Endothelial cell of umbilical vein (primary cell): ENCODE measurements at regions not wholly inside any gene's neighbourhood (a gene's known extent, or its start where the extent isn't known, plus 50 kb on each side); places are given as distances from the start of the nearest gene placed in this dataset.
"Not testable (repeated sequence)": the region's sequence is repeated elsewhere in the genome, so short reads cannot be mapped to it uniquely, and the experiment has no call there.

Experiments used
- BruUV-seq: library from RNA; stranded (reverse); fragments of 400-500 nt; replicated peaks from 2 replicates; lab custom pipeline; 2021; lab: Mats Ljungman, UMichigan
- CTCF ChIA-PET: fragments of 300-600, 350-600 bp; sonication (Branson Sonifier 250); formaldehyde crosslinking; loops from one replicate; lab custom pipeline; 2021; ENCODE audit warnings: antibody characterized with exemption, inconsistent platforms; lab: Charles Lee
- POLR2A ChIA-PET: fragments of 300-600, 350-600 bp; sonication (Branson Sonifier 250); formaldehyde crosslinking; loops from one replicate; lab custom pipeline; 2021; ENCODE audit warnings: antibody characterized with exemption, inconsistent platforms; lab: Charles Lee
- DNase-seq: peaks from one replicate; pipeline ENCODE4 v3.0.0-alpha.2; 2011; ENCODE audit warnings: low read depth, low spot score
- FAIRE-seq: peaks from 2 replicates; lab custom pipeline; 2011; peaks lifted over from hg19 to GRCh38; lab: Jason Lieb, UNC
- H2AFZ ChIP-seq: 2 replicates; pipeline ENCODE4 v1.6.0; 2012; ENCODE audit warnings: low read depth, low read length, control low read depth, inconsistent platforms
- H3K27ac ChIP-seq: 2 replicates; pipeline ENCODE4 v1.5.1; 2011; ENCODE audit warnings: low read depth, mild to moderate bottlenecking, control low read depth, low read length, moderate library complexity; ENCODE audit not compliant: insufficient read depth
- H3K27me3 ChIP-seq, 2 experiments: 2 replicates each; pipeline versions ENCODE4 v1.6.0 to v1.6.1; 2011; ENCODE audit warnings: low read length in 2 of 2, mixed read lengths in 1 of 2; ENCODE audit not compliant: control insufficient read depth in 2 of 2, insufficient read depth in 2 of 2
- H3K36me3 ChIP-seq, 2 experiments: 2 replicates in 1 of 2; 3 replicates in 1 of 2; pipeline ENCODE4 v1.5.1; 2011; ENCODE audit warnings: low read length in 2 of 2, mild to moderate bottlenecking in 1 of 2, moderate library complexity in 1 of 2; ENCODE audit not compliant: control insufficient read depth in 2 of 2, insufficient read depth in 2 of 2; ENCODE audit errors: extremely low read depth in 1 of 2
- H3K4me1 ChIP-seq: 3 replicates; pipeline ENCODE4 v1.5.1; 2011; ENCODE audit warnings: mild to moderate bottlenecking, low read length; ENCODE audit not compliant: control insufficient read depth, insufficient read depth; ENCODE audit errors: extremely low read depth
- H3K4me2 ChIP-seq: 2 replicates; pipeline ENCODE4 v1.6.1; 2011; ENCODE audit warnings: low read length, control low read depth, mixed read lengths; ENCODE audit not compliant: insufficient read depth
- H3K4me3 ChIP-seq, 3 experiments: fragments of 200-600 bp in 1 of 3; sonication (generic), shearing (Covaris generic) in 1 of 3; replicated peaks in 1 of 3; 2 replicates each; pipeline ENCODE4 v1.5.1; 2011 to 2016; ENCODE audit warnings: control low read depth in 3 of 3, low read length in 3 of 3, mild to moderate bottlenecking in 2 of 3, inconsistent platforms in 1 of 3, low read depth in 1 of 3, moderate library complexity in 1 of 3; ENCODE audit not compliant: insufficient read depth in 1 of 3
- H3K79me2 ChIP-seq: 2 replicates; pipeline ENCODE4 v1.6.0; 2012; ENCODE audit warnings: low read length, inconsistent platforms; ENCODE audit not compliant: control insufficient read depth, insufficient read depth
- H3K9ac ChIP-seq: replicated peaks from 2 replicates; pipeline ENCODE3; 2011; ENCODE audit warnings: low read length, control low read depth; ENCODE audit not compliant: insufficient read depth; ENCODE audit errors: extremely low read depth
- H3K9me1 ChIP-seq: replicated peaks from 3 replicates; pipeline ENCODE4 v1.6.0; 2011; ENCODE audit warnings: mild to moderate bottlenecking, low read length; ENCODE audit not compliant: control insufficient read depth, insufficient read depth; ENCODE audit errors: extremely low read depth
- H3K9me3 ChIP-seq: replicated peaks from 2 replicates; pipeline ENCODE4 v1.5.1; 2012; ENCODE audit warnings: low read length, inconsistent platforms; ENCODE audit not compliant: control insufficient read depth, insufficient read depth
- H4K20me1 ChIP-seq: replicated peaks from 2 replicates; pipeline ENCODE3; 2011; ENCODE audit warnings: mild to moderate bottlenecking, low read length; ENCODE audit not compliant: control insufficient read depth, insufficient read depth; ENCODE audit errors: extremely low read depth
- EZH2 ChIP-seq: IDR thresholded peaks from 2 replicates; pipeline ENCODE4 v1.6.1; 2012; ENCODE audit warnings: borderline replicate concordance, low read depth, mild to moderate bottlenecking, moderate library complexity, low read length, inconsistent platforms; ENCODE audit not compliant: severe bottlenecking
- FOS ChIP-seq: IDR thresholded peaks from 2 replicates; pipeline ENCODE4 v1.6.1; 2011; ENCODE audit warnings: mild to moderate bottlenecking, low read length, moderate library complexity, borderline replicate concordance; ENCODE audit not compliant: insufficient read depth
- GATA2 ChIP-seq: IDR thresholded peaks from 2 replicates; pipeline ENCODE4 v1.7.0; 2011; ENCODE audit warnings: low read depth, mild to moderate bottlenecking, moderate library complexity, mixed read lengths, low read length; ENCODE audit not compliant: insufficient read length, insufficient read depth
- JUN ChIP-seq: IDR thresholded peaks from 2 replicates; pipeline ENCODE4 v1.6.1; 2011; ENCODE audit warnings: borderline replicate concordance, low read depth; ENCODE audit not compliant: insufficient read length, insufficient read depth
- MYC ChIP-seq: IDR thresholded peaks from one replicate; pipeline ENCODE4 v1.6.1; 2011; ENCODE audit warnings: mild to moderate bottlenecking, low read depth, low read length
- POLR2A ChIP-seq: IDR thresholded peaks from 2 replicates; pipeline ENCODE4 v1.6.1; 2012; ENCODE audit warnings: low read depth, mild to moderate bottlenecking, control low read depth, low read length
- POLR2AphosphoS5 ChIP-seq: IDR thresholded peaks from 2 replicates; pipeline ENCODE4 v1.6.1; 2012; ENCODE audit warnings: low read depth, mild to moderate bottlenecking, control low read depth, low read length, moderate library complexity; ENCODE audit not compliant: insufficient read depth
- dilution Hi-C: fragments of 300-500 bp; cut with MboI; formaldehyde crosslinking; loops from one replicate; pipeline ENCODE4 v1.15.0; 2019; ENCODE audit warnings: low sequenced_read_pairs; ENCODE audit not compliant: extremely low pct_ligation_motif_present
- intact Hi-C: fragments of 100-400 bp; cut with micrococcal nuclease; formaldehyde crosslinking; loops from one replicate; pipeline ENCODE4 v1.10.0; 2022
- TF ChIP-seq, protein P1 (sequence below): IDR thresholded peaks from 2 replicates; pipeline ENCODE4 v1.6.1; 2011; ENCODE audit not compliant: insufficient read depth, insufficient read length
- TF ChIP-seq, protein P2 (sequence below), 2 donors: IDR thresholded peaks; 1 replicate in 1 of 2; 2 replicates in 1 of 2; pipeline ENCODE4 v1.5.1; 2011; ENCODE audit warnings: low read length in 2 of 2, mild to moderate bottlenecking in 2 of 2, moderate library complexity in 2 of 2, control low read depth in 1 of 2, inconsistent platforms in 1 of 2, low read depth in 1 of 2; ENCODE audit not compliant: insufficient read depth in 1 of 2; ENCODE audit errors: extremely low read depth in 1 of 2

DNA sequence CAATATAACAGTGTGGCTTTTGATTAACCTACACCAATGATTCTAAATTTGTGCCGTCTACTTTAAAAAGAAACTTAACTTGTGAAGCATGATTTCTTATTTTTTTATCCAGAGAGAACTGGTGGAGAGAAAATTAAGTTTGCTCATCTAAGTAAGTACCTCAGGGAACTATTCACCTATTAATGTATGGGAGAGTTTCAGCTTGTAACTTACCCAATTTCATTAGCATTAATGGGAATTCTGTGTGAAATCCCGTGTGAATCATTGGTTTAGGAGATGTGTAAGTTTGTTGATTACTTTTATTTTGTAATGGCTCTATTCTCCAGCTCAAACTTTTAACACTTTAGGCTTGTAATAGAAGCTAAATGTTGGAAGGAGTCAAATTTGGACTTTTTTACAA lies 1061.5 kb downstream of the TDRD15 start:
- H3K36me3 ChIP-seq: no peaks in the 10 kb centered on the region
- no peak for DNase-seq
- H2AFZ ChIP-seq: no peak overlapping the region
- H3K27me3 ChIP-seq: no peaks in the 10 kb centered on the region
- ChIA-PET CTCF (no interaction called here), POLR2A (no interaction called here)
- intact Hi-C loops: no loop called here
- H3K4me3 ChIP-seq: no peak overlapping the region
- H3K79me2 ChIP-seq: no peaks in the 10 kb centered on the region
- BruUV-seq: no TSS peak
- no peaks in the 10 kb centered on the region for H3K9me3 ChIP-seq
- no peaks in the 10 kb centered on the region for H3K9me1 ChIP-seq
- TF ChIP-seq MYC (no peak), FOS (no peak), POLR2A (no peak), POLR2AphosphoS5 (no peak), JUN (no peak), EZH2 (no peak), GATA2 (no peak)
- TF ChIP-seq, protein P1, sequence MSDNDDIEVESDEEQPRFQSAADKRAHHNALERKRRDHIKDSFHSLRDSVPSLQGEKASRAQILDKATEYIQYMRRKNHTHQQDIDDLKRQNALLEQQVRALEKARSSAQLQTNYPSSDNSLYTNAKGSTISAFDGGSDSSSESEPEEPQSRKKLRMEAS: no peak
- TF ChIP-seq, protein P2, sequence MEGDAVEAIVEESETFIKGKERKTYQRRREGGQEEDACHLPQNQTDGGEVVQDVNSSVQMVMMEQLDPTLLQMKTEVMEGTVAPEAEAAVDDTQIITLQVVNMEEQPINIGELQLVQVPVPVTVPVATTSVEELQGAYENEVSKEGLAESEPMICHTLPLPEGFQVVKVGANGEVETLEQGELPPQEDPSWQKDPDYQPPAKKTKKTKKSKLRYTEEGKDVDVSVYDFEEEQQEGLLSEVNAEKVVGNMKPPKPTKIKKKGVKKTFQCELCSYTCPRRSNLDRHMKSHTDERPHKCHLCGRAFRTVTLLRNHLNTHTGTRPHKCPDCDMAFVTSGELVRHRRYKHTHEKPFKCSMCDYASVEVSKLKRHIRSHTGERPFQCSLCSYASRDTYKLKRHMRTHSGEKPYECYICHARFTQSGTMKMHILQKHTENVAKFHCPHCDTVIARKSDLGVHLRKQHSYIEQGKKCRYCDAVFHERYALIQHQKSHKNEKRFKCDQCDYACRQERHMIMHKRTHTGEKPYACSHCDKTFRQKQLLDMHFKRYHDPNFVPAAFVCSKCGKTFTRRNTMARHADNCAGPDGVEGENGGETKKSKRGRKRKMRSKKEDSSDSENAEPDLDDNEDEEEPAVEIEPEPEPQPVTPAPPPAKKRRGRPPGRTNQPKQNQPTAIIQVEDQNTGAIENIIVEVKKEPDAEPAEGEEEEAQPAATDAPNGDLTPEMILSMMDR (IDR thresholded peaks at IDR 0.05; ENCODE audit: extremely low read depth in 1 of 2, insufficient read depth in 1 of 2, low read depth in 1 of 2, low read length in 2 of 2): no peak
- no peaks in the 10 kb centered on the region for H4K20me1 ChIP-seq
- no peak overlapping the region for H3K9ac ChIP-seq
- no peak overlapping the region for H3K4me2 ChIP-seq
- no peak for FAIRE-seq
- dilution Hi-C loops: no loop called here
- H3K27ac ChIP-seq: no peak overlapping the region
- no peaks in the 10 kb centered on the region for H3K4me1 ChIP-seq

DNA sequence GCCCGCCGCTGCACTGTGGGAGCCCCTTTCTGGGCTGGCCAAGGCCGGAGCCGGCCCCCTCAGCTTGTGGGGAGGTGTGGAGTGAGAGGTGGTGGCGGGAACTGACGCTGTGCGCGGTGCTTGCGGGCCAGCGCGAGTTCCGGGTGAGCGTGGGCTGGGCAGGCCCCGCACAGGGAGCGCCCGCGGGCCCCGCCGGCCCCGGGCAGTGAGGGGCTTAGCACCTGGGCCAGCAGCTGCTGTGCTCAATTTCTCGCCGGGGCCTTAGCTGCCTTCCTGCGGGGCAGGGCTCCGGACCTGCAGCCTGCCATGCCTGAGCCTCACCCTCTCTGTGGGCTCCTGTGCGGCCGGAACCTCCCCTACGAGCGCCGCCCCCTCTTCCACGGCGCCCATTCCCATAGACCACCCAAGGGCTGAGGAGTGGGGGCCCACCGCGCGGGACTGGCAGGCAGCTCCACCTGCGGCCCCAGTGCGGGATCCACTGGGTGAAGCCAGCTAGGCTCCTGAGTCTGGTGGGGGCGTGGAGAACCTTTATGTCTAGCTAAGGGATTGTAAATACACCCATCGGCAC lies 1062.6 kb downstream of the TDRD15 start:
- BruUV-seq, FAIRE-seq, H3K9ac ChIP-seq, POLR2A ChIA-PET, intact Hi-C loops, H3K27ac ChIP-seq, H3K4me2 ChIP-seq, H3K36me3 ChIP-seq, H2AFZ ChIP-seq, H3K9me3 ChIP-seq, H3K79me2 ChIP-seq, H3K9me1 ChIP-seq, H3K27me3 ChIP-seq, dilution Hi-C loops, H3K4me1 ChIP-seq, CTCF ChIA-PET, H4K20me1 ChIP-seq, H3K4me3 ChIP-seq, DNase-seq: not testable (repeated sequence)
